ENCODE measurements at regions not wholly inside any gene's neighbourhood (a gene's known extent, or its start where the extent isn't known, plus 50 kb on each side); places are given as distances from the start of the nearest gene placed in this dataset.
"Not testable (repeated sequence)": the region's sequence is repeated elsewhere in the genome, so short reads cannot be mapped to it uniquely, and the experiment has no call there.

- no peak for DNase-seq
These were observed 423.2 kb downstream of the PYDC2 start for GRCh38 chr3:191884132-191884531.

DNA sequence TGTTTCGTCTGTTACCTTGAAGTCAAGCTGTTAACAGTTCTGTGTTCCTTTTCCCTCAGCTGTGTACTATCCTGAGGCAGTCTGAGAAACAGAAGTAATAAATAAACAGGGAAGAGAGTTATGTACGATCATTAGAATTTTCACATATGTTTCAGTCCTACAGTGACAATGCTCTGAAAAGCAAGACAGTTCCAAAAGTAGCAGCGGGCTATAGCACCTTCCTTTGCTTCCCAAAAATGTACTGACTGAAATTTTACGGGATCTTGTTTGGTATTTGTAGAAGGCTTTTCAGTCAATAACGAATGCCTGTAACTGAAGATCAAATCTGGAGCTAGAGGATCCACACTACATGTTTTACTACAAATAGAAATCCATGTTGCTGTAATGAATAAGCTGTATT lies 428.1 kb downstream of the PYDC2 start:
- no peak for DNase-seq

- DNase-seq: no peak
These were observed 428.8 kb downstream of the PYDC2 start for GRCh38 chr3:191889756-191890155.

GRCh38 chr3:191894406-191894805 lies 433.4 kb downstream of the PYDC2 start:
- DNase-seq: no peak

DNA sequence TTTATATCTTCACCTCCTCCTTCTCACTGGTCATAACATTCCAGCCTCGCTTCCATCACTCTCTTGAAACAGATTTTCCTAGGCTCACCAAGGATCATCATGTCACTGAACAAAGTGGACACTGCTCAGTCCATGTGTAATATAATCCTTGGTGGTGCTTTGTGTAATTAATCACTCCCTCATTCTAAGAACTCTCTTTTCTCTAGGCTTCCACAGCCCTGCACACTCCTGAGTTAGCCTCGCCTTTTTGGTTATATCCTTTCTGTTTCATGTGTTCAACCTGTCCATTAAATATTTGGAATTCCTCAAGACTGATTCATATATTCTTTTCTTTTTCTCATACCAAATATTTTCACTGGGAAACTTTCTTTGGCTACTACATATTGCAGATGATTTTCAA lies 440.8 kb downstream of the PYDC2 start:
- peak; percentile 40 for DNase-seq

GRCh38 chr3:191912616-191913204 lies 451.7 kb downstream of the PYDC2 start:
- no peak for DNase-seq

GRCh38 chr3:191915712-191916111 lies 454.7 kb downstream of the PYDC2 start:
- DNase-seq: no peak

GRCh38 chr3:191919491-191920026 lies 458.6 kb downstream of the PYDC2 start:
- DNase-seq: no peak

- no peak for DNase-seq
These were observed 461.6 kb downstream of the PYDC2 start for GRCh38 chr3:191922570-191922969.

- DNase-seq: not testable (repeated sequence)
These were observed 466.3 kb downstream of the PYDC2 start for GRCh38 chr3:191927183-191927817.

DNA sequence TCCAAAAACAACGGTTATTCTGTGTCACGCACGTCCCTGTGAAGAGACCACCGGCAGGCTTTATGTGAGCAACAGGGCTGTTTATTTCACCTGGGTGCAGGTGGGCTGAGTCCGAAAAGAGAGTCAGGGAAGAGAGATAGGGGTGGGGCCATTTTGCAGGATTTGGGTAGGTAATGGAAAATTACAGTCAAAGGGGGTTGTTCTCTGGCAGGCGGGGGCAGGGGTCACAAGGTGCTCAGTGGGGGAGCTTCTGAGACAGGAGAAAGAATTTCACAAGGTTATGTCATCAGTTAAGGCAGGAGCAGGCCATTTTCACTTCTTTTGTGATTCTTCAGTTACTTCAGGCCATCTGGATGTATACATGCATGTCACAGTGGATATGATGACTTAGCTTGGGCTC lies 467.0 kb downstream of the PYDC2 start:
- not testable (repeated sequence) for DNase-seq

GRCh38 chr3:191944835-191945234 lies 483.9 kb downstream of the PYDC2 start:
- DNase-seq: no peak

- DNase-seq: no peak
These were observed 491.2 kb downstream of the PYDC2 start for GRCh38 chr3:191952186-191952585.

GRCh38 chr3:191952609-191953008 lies 491.6 kb downstream of the PYDC2 start:
- DNase-seq: no peak

DNA sequence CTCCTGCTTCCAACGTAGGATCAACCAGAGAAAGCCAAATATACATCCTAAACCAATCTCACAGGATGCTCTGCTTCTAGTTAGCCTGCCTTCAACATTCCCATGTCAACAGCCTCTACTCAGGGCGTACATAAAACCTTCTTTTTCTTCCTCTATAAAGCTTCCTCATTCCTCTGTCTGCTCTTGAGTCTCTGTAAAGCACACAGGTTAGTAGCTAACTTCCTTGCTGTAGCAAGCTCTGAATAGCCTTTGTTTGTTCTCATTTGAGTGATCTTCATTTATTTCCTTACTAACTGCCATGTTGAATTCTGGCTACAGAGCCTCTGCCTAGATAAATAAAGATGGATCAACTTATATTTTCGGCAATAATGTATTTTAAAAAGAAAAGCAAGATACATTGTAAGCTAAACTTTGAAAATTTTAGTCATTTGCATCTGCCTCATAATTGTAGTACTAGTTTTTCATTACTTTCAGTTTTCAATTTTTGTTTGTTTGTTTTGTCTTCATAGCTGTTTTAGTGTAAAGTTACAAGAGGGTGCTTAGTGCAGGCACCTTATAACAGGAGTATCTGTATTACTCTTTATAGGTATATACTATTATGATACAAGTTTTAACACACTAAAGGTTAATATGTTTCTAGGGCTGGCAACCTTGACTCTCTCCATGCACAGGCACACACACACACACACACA lies 498.2 kb downstream of the PYDC2 start:
- DNase-seq: peak; percentile 4

- DNase-seq: peak; percentile 93
These were observed 499.0 kb downstream of the PYDC2 start for GRCh38 chr3:191959876-191960413.

DNA sequence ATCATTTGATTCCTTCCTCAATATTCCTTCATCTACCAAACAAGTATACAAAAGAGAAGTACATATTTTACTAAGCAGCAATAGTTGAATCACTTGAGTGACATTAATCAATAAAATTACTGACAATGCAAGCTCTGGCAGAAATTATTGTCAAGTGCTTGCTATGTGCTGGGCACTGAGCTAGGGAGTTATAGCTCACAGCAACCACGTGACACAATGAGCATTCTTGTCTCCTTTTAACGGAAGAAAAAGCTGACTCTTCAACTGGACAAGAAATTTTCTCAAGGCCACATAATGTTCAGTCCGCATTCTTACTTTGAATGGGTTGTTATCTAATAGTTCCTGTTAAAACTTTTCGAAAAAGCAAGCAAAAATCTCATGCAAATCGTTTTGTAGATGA lies 500.1 kb downstream of the PYDC2 start:
- peak; percentile 25 for DNase-seq

- no peak for DNase-seq
These were observed 500.6 kb downstream of the PYDC2 start for GRCh38 chr3:191961529-191961928.

DNA sequence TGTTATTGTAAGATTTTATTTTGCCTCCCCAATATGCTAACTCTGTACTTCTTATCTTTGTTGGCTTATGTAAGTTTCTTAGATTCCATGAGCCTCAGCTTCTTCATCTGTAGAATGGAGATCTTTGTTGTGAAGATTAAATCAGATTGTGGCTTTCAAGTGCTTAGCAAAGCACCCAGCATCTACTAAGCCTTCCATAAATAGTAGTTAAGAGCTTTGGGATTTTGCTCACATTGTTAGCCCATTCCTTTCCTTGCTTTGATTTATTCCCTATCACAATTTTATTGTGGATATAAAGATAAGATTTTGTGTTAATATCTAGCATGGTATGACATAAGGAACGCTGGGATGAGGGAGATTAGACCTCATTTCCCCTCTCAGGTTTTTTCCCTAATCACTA lies 501.4 kb downstream of the PYDC2 start:
- peak; percentile 16 for DNase-seq

DNA sequence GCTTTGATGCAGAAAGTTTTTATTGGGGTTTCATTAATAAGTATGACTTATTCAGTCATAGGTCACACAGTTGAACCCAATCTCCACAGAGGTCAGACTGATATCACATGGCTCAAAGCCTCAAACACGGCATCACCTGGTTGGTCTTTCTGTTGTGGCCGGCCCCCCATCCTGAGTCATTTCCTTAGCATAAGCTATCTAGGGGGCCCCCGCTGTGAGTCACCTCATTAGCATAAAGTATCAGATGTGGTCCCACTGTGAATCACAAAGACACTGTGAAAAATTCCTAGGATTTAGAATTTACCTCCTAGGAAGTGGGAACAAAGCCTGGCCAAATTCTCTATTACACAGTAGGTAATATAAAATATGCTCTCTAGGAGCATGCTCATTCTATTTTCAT lies 502.2 kb downstream of the PYDC2 start:
- DNase-seq: peak; percentile 52

GRCh38 chr3:191966556-191966955 lies 505.6 kb downstream of the PYDC2 start:
- DNase-seq: no peak

GRCh38 chr3:191968299-191968698 lies 507.3 kb downstream of the PYDC2 start:
- DNase-seq: no peak

- DNase-seq: no peak
These were observed 511.9 kb downstream of the PYDC2 start for GRCh38 chr3:191972714-191973398.

All from kidney glomerular epithelial cell (primary cell).